SJCRH30 (cell line): ENCODE measurements at regions not wholly inside any gene's neighbourhood (a gene's known extent, or its start where the extent isn't known, plus 50 kb on each side); places are given as distances from the start of the nearest gene placed in this dataset.

ENCODE experiments used
- DNase-seq, 2 experiments: peaks; one replicate each; pipeline ENCODE4 v3.0.0-alpha.2; 2015 to 2020
- H3K27ac ChIP-seq: fragments of 250-450 bp; sonication (Bioruptor Pico); 2 replicates; pipeline ENCODE4 v1.5.1; 2020; ENCODE audit warnings: mild to moderate bottlenecking, moderate library complexity
- H3K27me3 ChIP-seq: fragments of 250-450 bp; sonication (Bioruptor Pico); 2 replicates; pipeline ENCODE4 v1.5.1; 2020; ENCODE audit warnings: mild to moderate bottlenecking, moderate library complexity
- H3K36me3 ChIP-seq: fragments of 250-450 bp; sonication (Bioruptor Pico); 2 replicates; pipeline ENCODE4 v1.5.1; 2020; ENCODE audit warnings: mild to moderate bottlenecking, moderate library complexity
- H3K4me1 ChIP-seq: fragments of 250-450 bp; sonication (Bioruptor Pico); 2 replicates; pipeline ENCODE4 v1.5.1; 2020; ENCODE audit warnings: mild to moderate bottlenecking, moderate library complexity
- H3K4me3 ChIP-seq: fragments of 250-450 bp; sonication (Bioruptor Pico); 2 replicates; pipeline ENCODE4 v1.5.1; 2020; ENCODE audit warnings: mild to moderate bottlenecking, moderate library complexity
- H3K9me3 ChIP-seq: fragments of 250-450 bp; sonication (Bioruptor Pico); replicated peaks from 2 replicates; pipeline ENCODE4 v1.5.1; 2020; ENCODE audit warnings: mild to moderate bottlenecking, moderate library complexity

- Histone ChIP-seq H3K4me1 (no peaks in the 10 kb centered on the region), H3K9me3 (no peaks in the 10 kb centered on the region), H3K4me3 (no peak overlapping the region), H3K27ac (no peak overlapping the region), H3K27me3 (peaks cover 4% of the 10 kb centered on the region; the same call in 1 of the 2 replicates), H3K36me3 (no peaks in the 10 kb centered on the region)
- DNase-seq: no peak
Measured at GRCh38 chr1:222239130-222239529, 308.8 kb downstream of the HHIPL2 start.

- no peaks in the 10 kb centered on the region for H3K4me1 ChIP-seq
- no peak overlapping the region for H3K4me3 ChIP-seq
- no peaks in the 10 kb centered on the region for H3K36me3 ChIP-seq
- no peak for DNase-seq
- no peaks in the 10 kb centered on the region for H3K9me3 ChIP-seq
- H3K27ac ChIP-seq: no peak overlapping the region
- no peaks in the 10 kb centered on the region for H3K27me3 ChIP-seq
Measured at GRCh38 chr1:222234351-222234750, 313.6 kb downstream of the HHIPL2 start.

GRCh38 chr1:222233444-222234158 lies 314.3 kb downstream of the HHIPL2 start:
- Histone ChIP-seq H3K9me3 (no peaks in the 10 kb centered on the region), H3K27me3 (no peaks in the 10 kb centered on the region), H3K36me3 (no peaks in the 10 kb centered on the region), H3K27ac (no peak overlapping the region), H3K4me1 (no peaks in the 10 kb centered on the region), H3K4me3 (no peak overlapping the region)
- DNase-seq: no peak

GRCh38 chr1:222232842-222233241 lies 315.1 kb downstream of the HHIPL2 start:
- no peaks in the 10 kb centered on the region for H3K27me3 ChIP-seq
- H3K4me3 ChIP-seq: no peak overlapping the region
- H3K4me1 ChIP-seq: no peaks in the 10 kb centered on the region
- H3K27ac ChIP-seq: no peak overlapping the region
- DNase-seq: no peak
- H3K36me3 ChIP-seq: no peaks in the 10 kb centered on the region
- no peaks in the 10 kb centered on the region for H3K9me3 ChIP-seq

- H3K36me3 ChIP-seq: no peaks in the 10 kb centered on the region
- no peaks in the 10 kb centered on the region for H3K9me3 ChIP-seq
- no peak overlapping the region for H3K4me3 ChIP-seq
- no peaks in the 10 kb centered on the region for H3K4me1 ChIP-seq
- H3K27ac ChIP-seq: no peak overlapping the region
- no peak for DNase-seq
- H3K27me3 ChIP-seq: no peaks in the 10 kb centered on the region
Measured at GRCh38 chr1:222229672-222230312, 318.1 kb downstream of the HHIPL2 start.

- Histone ChIP-seq H3K9me3 (0 out of 2 replicates have a peak, but pooled peaks cover 3% of the 10 kb centered on the region), H3K4me1 (no peaks in the 10 kb centered on the region), H3K36me3 (no peaks in the 10 kb centered on the region), H3K27me3 (no peaks in the 10 kb centered on the region), H3K27ac (no peak overlapping the region), H3K4me3 (no peak overlapping the region)
- DNase-seq: no peak
Measured at GRCh38 chr1:222225316-222225691, 322.6 kb downstream of the HHIPL2 start.

GRCh38 chr1:222224636-222225315 lies 323.1 kb downstream of the HHIPL2 start:
- Histone ChIP-seq H3K36me3 (no peaks in the 10 kb centered on the region), H3K27ac (no peak overlapping the region), H3K9me3 (0 out of 2 replicates have a peak, but pooled peaks cover 3% of the 10 kb centered on the region), H3K4me1 (no peaks in the 10 kb centered on the region), H3K27me3 (no peaks in the 10 kb centered on the region), H3K4me3 (no peak overlapping the region)
- no peak for DNase-seq

- H3K4me1 ChIP-seq: no peaks in the 10 kb centered on the region
- H3K27ac ChIP-seq: no peak overlapping the region
- no peak for DNase-seq
- H3K9me3 ChIP-seq: 0 out of 2 replicates have a peak, but pooled peaks cover 3% of the 10 kb centered on the region
- H3K36me3 ChIP-seq: no peaks in the 10 kb centered on the region
- H3K27me3 ChIP-seq: no peaks in the 10 kb centered on the region
- H3K4me3 ChIP-seq: no peak overlapping the region
Measured at GRCh38 chr1:222224156-222224555, 323.7 kb downstream of the HHIPL2 start.

GRCh38 chr1:222223010-222223409 lies 324.9 kb downstream of the HHIPL2 start:
- Histone ChIP-seq H3K27ac (no peak overlapping the region), H3K4me1 (no peaks in the 10 kb centered on the region), H3K36me3 (no peaks in the 10 kb centered on the region), H3K27me3 (no peaks in the 10 kb centered on the region), H3K9me3 (0 out of 2 replicates have a peak, but pooled peaks cover 3% of the 10 kb centered on the region), H3K4me3 (no peak overlapping the region)
- DNase-seq: no peak

- no peaks in the 10 kb centered on the region for H3K27me3 ChIP-seq
- H3K4me1 ChIP-seq: no peaks in the 10 kb centered on the region
- H3K27ac ChIP-seq: no peak overlapping the region
- H3K36me3 ChIP-seq: no peaks in the 10 kb centered on the region
- H3K4me3 ChIP-seq: no peak overlapping the region
- DNase-seq: no peak
- H3K9me3 ChIP-seq: 0 out of 2 replicates have a peak, but pooled peaks cover 2% of the 10 kb centered on the region
Measured at GRCh38 chr1:222216255-222216754, 331.6 kb downstream of the HHIPL2 start.

- Histone ChIP-seq H3K4me1 (no peaks in the 10 kb centered on the region), H3K36me3 (no peaks in the 10 kb centered on the region), H3K4me3 (no peak overlapping the region), H3K9me3 (no peaks in the 10 kb centered on the region), H3K27me3 (no peaks in the 10 kb centered on the region), H3K27ac (no peak overlapping the region)
- DNase-seq: no peak
Measured at GRCh38 chr1:222210776-222211175, 337.1 kb downstream of the HHIPL2 start.

- no peaks in the 10 kb centered on the region for H3K36me3 ChIP-seq
- H3K27ac ChIP-seq: no peak overlapping the region
- H3K27me3 ChIP-seq: no peaks in the 10 kb centered on the region
- H3K9me3 ChIP-seq: no peaks in the 10 kb centered on the region
- DNase-seq: no peak
- H3K4me3 ChIP-seq: no peak overlapping the region
- H3K4me1 ChIP-seq: no peaks in the 10 kb centered on the region
Measured at GRCh38 chr1:222204475-222204874, 343.4 kb downstream of the HHIPL2 start.

GRCh38 chr1:222202831-222203230 lies 345.1 kb downstream of the HHIPL2 start:
- Histone ChIP-seq H3K4me1 (no peaks in the 10 kb centered on the region), H3K27me3 (no peaks in the 10 kb centered on the region), H3K27ac (no peak overlapping the region), H3K36me3 (no peaks in the 10 kb centered on the region), H3K9me3 (no peaks in the 10 kb centered on the region), H3K4me3 (no peak overlapping the region)
- no peak for DNase-seq

- Histone ChIP-seq H3K9me3 (no peaks in the 10 kb centered on the region), H3K27me3 (no peaks in the 10 kb centered on the region; the same call in 1 of the 2 replicates), H3K4me3 (no peak overlapping the region), H3K27ac (no peak overlapping the region), H3K4me1 (no peaks in the 10 kb centered on the region), H3K36me3 (no peaks in the 10 kb centered on the region)
- DNase-seq: no peak
Measured at GRCh38 chr1:222196736-222197135, 351.2 kb downstream of the HHIPL2 start.

- H3K36me3 ChIP-seq: no peaks in the 10 kb centered on the region
Measured at GRCh38 chr1:222196288-222196687, 351.6 kb downstream of the HHIPL2 start.

More at GRCh38 chr1:222196288-222196687, 351.6 kb downstream of the HHIPL2 start:
- H3K4me1 ChIP-seq: no peaks in the 10 kb centered on the region
- no peaks in the 10 kb centered on the region; the same call in 1 of the 2 replicates for H3K27me3 ChIP-seq
- H3K4me3 ChIP-seq: no peak overlapping the region
- DNase-seq: no peak
- H3K9me3 ChIP-seq: no peaks in the 10 kb centered on the region
- no peak overlapping the region for H3K27ac ChIP-seq
